CD8-positive, alpha-beta memory T cell (primary cell): ENCODE measurements at regions not wholly inside any gene's neighbourhood (a gene's known extent, or its start where the extent isn't known, plus 50 kb on each side); places are given as distances from the start of the nearest gene placed in this dataset.

ENCODE experiments used
- CTCF ChIA-PET: fragments of 350-600 bp; sonication (Branson Sonifier 250); formaldehyde crosslinking; loops from one replicate; lab custom pipeline; 2021; ENCODE audit warnings: antibody characterized with exemption; lab: Charles Lee
- POLR2A ChIA-PET: fragments of 350-600 bp; sonication (Branson Sonifier 250); formaldehyde crosslinking; loops from one replicate; lab custom pipeline; 2021; ENCODE audit warnings: antibody characterized with exemption; lab: Charles Lee
- DNase-seq, 5 donors: peaks; one replicate each; pipeline versions ENCODE4 v3.0.0 to v3.0.0-alpha.2; 2020 to 2022; ENCODE audit warnings: mixed read lengths in 1 of 5
- H3K27ac ChIP-seq: one replicate; pipeline ENCODE4 v1.7.0; 2013; ENCODE audit warnings: low read depth, mild to moderate bottlenecking, low read length, moderate library complexity
- H3K27me3 ChIP-seq: 2 replicates; pipeline ENCODE4 v1.7.0; 2013; ENCODE audit warnings: low read length, mild to moderate bottlenecking; ENCODE audit not compliant: insufficient read depth, poor library complexity, severe bottlenecking
- H3K36me3 ChIP-seq: 2 replicates; pipeline ENCODE4 v1.7.0; 2013; ENCODE audit warnings: mild to moderate bottlenecking, low read length, moderate library complexity; ENCODE audit not compliant: insufficient read depth
- H3K4me1 ChIP-seq: 2 replicates; pipeline ENCODE4 v1.7.0; 2013; ENCODE audit warnings: mild to moderate bottlenecking, low read length, moderate library complexity; ENCODE audit not compliant: insufficient read depth
- H3K4me3 ChIP-seq: 2 replicates; pipeline ENCODE4 v1.7.0; 2013; ENCODE audit warnings: mild to moderate bottlenecking, low read length
- H3K9me3 ChIP-seq: 2 replicates; pipeline ENCODE4 v1.7.0; 2013; ENCODE audit warnings: mild to moderate bottlenecking, low read length
- H3K27ac Mint-ChIP-seq, 8 donors: one replicate each; pipeline ENCODE4 v1.8.0; 2020 to 2021; ENCODE audit warnings: mixed read lengths in 8 of 8, mild to moderate bottlenecking in 6 of 8, inconsistent platforms in 3 of 8, moderate library complexity in 3 of 8
- H3K27me3 Mint-ChIP-seq, 2 donors: one replicate each; pipeline ENCODE4 v1.8.0; 2020 to 2021; ENCODE audit warnings: mixed read lengths in 2 of 2, mild to moderate bottlenecking in 1 of 2, moderate library complexity in 1 of 2
- H3K36me3 Mint-ChIP-seq, 3 donors: one replicate each; pipeline ENCODE4 v1.8.0; 2020 to 2021; ENCODE audit warnings: mixed read lengths in 3 of 3, inconsistent platforms in 1 of 3, mild to moderate bottlenecking in 1 of 3
- H3K4me1 Mint-ChIP-seq, 3 donors: one replicate each; pipeline ENCODE4 v1.8.0; 2020 to 2021; ENCODE audit warnings: mixed read lengths in 3 of 3, inconsistent platforms in 1 of 3, mild to moderate bottlenecking in 1 of 3
- H3K4me3 Mint-ChIP-seq, 7 donors: one replicate each; pipeline ENCODE4 v1.8.0; 2020 to 2021; ENCODE audit warnings: mixed read lengths in 7 of 7, mild to moderate bottlenecking in 6 of 7, moderate library complexity in 4 of 7, inconsistent platforms in 2 of 7
- H3K9me3 Mint-ChIP-seq, 5 donors: one replicate each; pipeline ENCODE4 v1.8.0; 2020 to 2022; ENCODE audit warnings: mixed read lengths in 5 of 5, mild to moderate bottlenecking in 3 of 5, moderate library complexity in 2 of 5, inconsistent platforms in 1 of 5

DNA sequence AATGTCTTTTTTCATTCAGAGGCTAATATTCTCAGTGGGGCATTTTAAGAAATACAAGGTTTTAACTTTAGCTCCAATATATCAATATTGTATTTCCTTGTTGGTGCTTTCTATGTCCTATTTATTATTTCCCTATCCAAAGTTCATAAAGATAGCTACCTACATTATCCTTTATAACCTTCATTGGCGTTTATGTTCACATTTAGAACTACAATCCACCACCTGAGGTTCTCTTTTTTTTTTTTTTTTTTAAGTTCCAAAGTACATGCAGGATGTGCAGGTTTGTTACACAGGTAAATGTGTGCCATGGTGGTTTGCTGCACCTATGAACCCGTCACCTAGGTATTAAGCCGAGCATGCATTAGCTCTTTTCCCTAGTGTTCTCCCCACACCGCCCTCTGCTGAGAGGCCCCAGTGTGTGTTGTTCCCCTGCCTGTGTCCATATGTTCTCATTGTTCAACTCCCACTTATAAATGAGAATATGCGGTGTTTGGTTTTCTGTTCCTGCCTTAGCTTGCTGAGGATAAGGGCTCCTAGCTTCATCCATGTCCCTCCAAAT, 694.6 kb downstream of the SUCLG1 start:
- ChIA-PET CTCF (no interaction called here), POLR2A (no interaction called here)
- no peaks in the 10 kb centered on the region for H3K36me3 Mint-ChIP-seq
- no peak overlapping the region for H3K4me3 Mint-ChIP-seq
- H3K9me3 Mint-ChIP-seq, result peaks cover 8 to 35% (median 23%) of the 10 kb centered on the region in 5 donors
- H3K4me1 Mint-ChIP-seq, result no peaks in the 10 kb centered on the region
- H3K4me1 ChIP-seq, result no peaks in the 10 kb centered on the region
- no peak overlapping the region for H3K27ac ChIP-seq
- no peak for DNase-seq
- no peaks in the 10 kb centered on the region for H3K9me3 ChIP-seq
- no peaks in the 10 kb centered on the region for H3K27me3 Mint-ChIP-seq
- no peaks in the 10 kb centered on the region for H3K27me3 ChIP-seq
- no peaks in the 10 kb centered on the region for H3K36me3 ChIP-seq
- no peak overlapping the region for H3K4me3 ChIP-seq
- no peak overlapping the region for H3K27ac Mint-ChIP-seq

- Mint-ChIP-seq H3K36me3 (no peaks in the 10 kb centered on the region), H3K27me3 (no peaks in the 10 kb centered on the region), H3K9me3 (peaks cover 13 to 27% (median 22%) of the 10 kb centered on the region in 5 donors), H3K4me1 (no peaks in the 10 kb centered on the region), H3K27ac (no peak overlapping the region), H3K4me3 (no peak overlapping the region)
- DNase-seq, result no peak
- Histone ChIP-seq H3K9me3 (no peaks in the 10 kb centered on the region), H3K4me3 (no peak overlapping the region), H3K27me3 (no peaks in the 10 kb centered on the region), H3K4me1 (no peaks in the 10 kb centered on the region), H3K27ac (no peak overlapping the region), H3K36me3 (no peaks in the 10 kb centered on the region)
- CTCF ChIA-PET, result no interaction called here
- POLR2A ChIA-PET, result no interaction called here
Measured at GRCh38 chr2:83757329-83757728, 701.8 kb downstream of the SUCLG1 start.

DNA sequence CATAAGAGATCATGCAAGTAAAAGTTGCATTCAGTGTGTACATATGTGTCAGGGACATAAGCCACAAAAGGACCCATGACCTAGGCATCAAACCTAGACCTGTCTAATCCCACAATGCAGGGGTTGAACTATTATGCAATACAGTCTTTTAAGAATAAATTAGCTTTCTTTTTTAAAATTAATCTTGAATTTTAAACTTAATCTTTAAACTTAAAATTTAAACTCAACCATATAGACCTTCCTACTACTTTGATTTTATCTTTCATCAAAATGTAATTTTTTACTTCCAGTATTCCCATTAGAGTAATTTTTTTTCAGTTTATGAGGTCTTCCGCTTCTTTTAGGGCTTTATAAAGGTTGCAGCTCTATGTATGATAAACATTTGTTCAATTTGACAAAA, 702.9 kb downstream of the SUCLG1 start:
- H3K4me1 ChIP-seq, result no peaks in the 10 kb centered on the region
- H3K27me3 Mint-ChIP-seq, result no peaks in the 10 kb centered on the region
- no peaks in the 10 kb centered on the region for H3K9me3 ChIP-seq
- POLR2A ChIA-PET, result no interaction called here
- no peaks in the 10 kb centered on the region for H3K27me3 ChIP-seq
- no peaks in the 10 kb centered on the region for H3K36me3 ChIP-seq
- H3K9me3 Mint-ChIP-seq, result peaks cover 11 to 27% (median 22%) of the 10 kb centered on the region in 5 donors
- no peaks in the 10 kb centered on the region for H3K36me3 Mint-ChIP-seq
- no peak overlapping the region for H3K27ac ChIP-seq
- DNase-seq, result no peak
- no peaks in the 10 kb centered on the region for H3K4me1 Mint-ChIP-seq
- no peak overlapping the region for H3K4me3 ChIP-seq
- CTCF ChIA-PET, result no interaction called here
- no peak overlapping the region for H3K4me3 Mint-ChIP-seq
- no peak overlapping the region for H3K27ac Mint-ChIP-seq

- Mint-ChIP-seq H3K36me3 (no peaks in the 10 kb centered on the region), H3K4me3 (no peak overlapping the region), H3K9me3 (peaks cover 0 to 11% (median 2%) of the 10 kb centered on the region in 5 donors), H3K27ac (no peak overlapping the region), H3K27me3 (no peaks in the 10 kb centered on the region), H3K4me1 (no peaks in the 10 kb centered on the region)
- no peaks in the 10 kb centered on the region for H3K27me3 ChIP-seq
- CTCF ChIA-PET, result no interaction called here
- DNase-seq, result no peak
- H3K9me3 ChIP-seq, result no peaks in the 10 kb centered on the region
- no peaks in the 10 kb centered on the region for H3K4me1 ChIP-seq
- no peak overlapping the region for H3K4me3 ChIP-seq
- H3K27ac ChIP-seq, result no peak overlapping the region
- no peaks in the 10 kb centered on the region for H3K36me3 ChIP-seq
- POLR2A ChIA-PET, result no interaction called here
Measured at GRCh38 chr2:83747141-83747540, 711.9 kb downstream of the SUCLG1 start.

DNA sequence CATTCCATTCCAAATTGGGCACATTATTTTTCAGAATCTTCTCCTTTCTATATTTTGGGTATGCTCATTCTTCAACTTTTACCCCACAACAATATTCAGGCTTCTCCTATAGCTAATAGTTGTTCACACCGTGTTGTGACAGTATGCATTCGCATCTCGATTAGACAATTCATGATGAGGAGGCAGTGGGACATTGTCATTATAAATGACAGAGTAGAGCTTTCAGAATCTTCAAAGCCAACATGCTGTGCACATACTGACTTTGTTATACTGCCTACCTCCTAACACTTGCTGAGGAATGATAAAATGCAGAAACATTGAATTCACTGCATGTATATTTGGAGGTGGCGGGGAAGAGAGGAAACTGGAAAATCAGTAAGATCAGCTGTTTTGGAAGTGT, 714.2 kb downstream of the SUCLG1 start:
- no peaks in the 10 kb centered on the region for H3K4me1 ChIP-seq
- H3K9me3 ChIP-seq, result no peaks in the 10 kb centered on the region
- no peak overlapping the region for H3K4me3 ChIP-seq
- no peak overlapping the region for H3K27ac Mint-ChIP-seq
- DNase-seq, result no peak
- H3K36me3 ChIP-seq, result no peaks in the 10 kb centered on the region
- H3K27me3 ChIP-seq, result no peaks in the 10 kb centered on the region
- H3K4me3 Mint-ChIP-seq, result no peak overlapping the region
- H3K9me3 Mint-ChIP-seq, result peaks cover 8 to 16% (median 14%) of the 10 kb centered on the region in 5 donors
- H3K4me1 Mint-ChIP-seq, result no peaks in the 10 kb centered on the region
- POLR2A ChIA-PET, result no interaction called here
- no peaks in the 10 kb centered on the region for H3K27me3 Mint-ChIP-seq
- peaks cover 0 to 1% (median 0%) of the 10 kb centered on the region in 3 donors for H3K36me3 Mint-ChIP-seq
- CTCF ChIA-PET, result no interaction called here
- H3K27ac ChIP-seq, result no peak overlapping the region

DNA sequence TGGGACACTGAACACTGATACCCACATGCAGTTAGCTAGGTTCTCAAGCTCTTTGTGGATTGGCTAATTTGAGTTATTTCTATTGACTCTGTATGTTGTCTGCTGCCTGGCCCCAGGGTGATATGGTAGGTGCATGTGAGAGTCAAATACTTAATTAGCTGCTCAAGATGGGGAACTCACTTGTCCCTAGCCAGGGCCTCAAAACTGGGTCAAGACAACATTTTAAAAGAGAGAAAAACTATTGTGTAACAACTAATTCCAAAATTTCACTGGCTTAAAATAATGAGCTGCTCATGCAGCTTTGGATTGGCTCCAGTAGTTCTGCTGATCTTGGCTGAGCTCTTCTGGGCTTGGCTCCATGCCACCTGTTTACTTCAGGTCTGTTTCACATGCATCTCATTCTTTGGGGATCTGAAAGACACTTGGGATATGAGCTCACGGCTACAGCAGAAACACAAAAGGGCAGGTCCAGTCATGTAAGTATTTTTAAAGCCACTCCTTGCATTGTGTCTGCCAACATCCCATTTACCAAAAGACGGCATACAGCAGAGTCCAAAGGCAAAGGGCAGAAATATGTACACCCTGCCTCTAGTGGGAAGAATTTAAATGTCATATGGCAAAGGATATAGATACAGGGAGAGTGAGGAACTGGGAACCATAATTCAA, 716.8 kb downstream of the SUCLG1 start:
- Histone ChIP-seq H3K4me1 (no peaks in the 10 kb centered on the region), H3K4me3 (no peak overlapping the region), H3K27me3 (no peaks in the 10 kb centered on the region), H3K9me3 (no peaks in the 10 kb centered on the region), H3K27ac (no peak overlapping the region), H3K36me3 (no peaks in the 10 kb centered on the region)
- Mint-ChIP-seq H3K36me3 (peaks cover 0 to 1% (median 0%) of the 10 kb centered on the region in 3 donors), H3K4me1 (no peaks in the 10 kb centered on the region), H3K4me3 (no peak overlapping the region), H3K27me3 (no peaks in the 10 kb centered on the region), H3K27ac (peak overlapping the region in 1 of 8 donors; percentile 44), H3K9me3 (peaks cover 8 to 16% (median 12%) of the 10 kb centered on the region in 5 donors)
- ChIA-PET CTCF (no interaction called here), POLR2A (no interaction called here)
- DNase-seq, result no peak

DNA sequence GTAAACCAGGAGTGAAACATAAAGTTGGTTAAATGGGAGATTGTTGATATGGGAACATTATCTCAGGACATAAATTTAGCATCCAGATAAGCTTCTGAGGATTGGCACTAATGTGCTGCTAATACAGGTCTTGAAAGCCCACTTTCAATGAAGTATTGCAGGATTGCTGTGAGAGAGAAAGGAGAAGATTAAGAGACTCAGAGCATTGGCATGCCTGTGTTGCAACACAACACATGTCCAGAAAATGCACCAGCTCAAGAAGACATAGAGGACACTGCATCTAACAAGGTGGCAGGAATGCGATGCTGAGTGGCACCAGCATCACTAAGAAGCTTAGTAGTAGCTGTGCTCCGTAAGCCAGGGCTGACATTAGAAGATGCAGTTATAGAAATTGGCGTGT, 728.9 kb downstream of the SUCLG1 start:
- Histone ChIP-seq H3K4me3 (no peak overlapping the region), H3K27me3 (no peaks in the 10 kb centered on the region), H3K36me3 (no peaks in the 10 kb centered on the region), H3K4me1 (no peaks in the 10 kb centered on the region), H3K27ac (no peak overlapping the region), H3K9me3 (no peaks in the 10 kb centered on the region)
- ChIA-PET CTCF (no interaction called here), POLR2A (no interaction called here)
- no peak overlapping the region for H3K27ac Mint-ChIP-seq
- H3K4me1 Mint-ChIP-seq, result no peaks in the 10 kb centered on the region
- H3K9me3 Mint-ChIP-seq, result peaks cover 0 to 15% (median 6%) of the 10 kb centered on the region in 5 donors
- H3K4me3 Mint-ChIP-seq, result no peak overlapping the region
- no peaks in the 10 kb centered on the region for H3K27me3 Mint-ChIP-seq
- H3K36me3 Mint-ChIP-seq, result no peaks in the 10 kb centered on the region
- no peak for DNase-seq

- CTCF ChIA-PET, result no interaction called here
Measured at GRCh38 chr2:83725735-83726134, 733.3 kb downstream of the SUCLG1 start.

More at GRCh38 chr2:83725735-83726134, 733.3 kb downstream of the SUCLG1 start:
- no peak for DNase-seq
- H3K36me3 ChIP-seq, result no peaks in the 10 kb centered on the region
- H3K9me3 ChIP-seq, result no peaks in the 10 kb centered on the region
- H3K4me3 ChIP-seq, result no peak overlapping the region
- no peaks in the 10 kb centered on the region for H3K27me3 ChIP-seq
- H3K9me3 Mint-ChIP-seq, result peaks cover 0 to 22% (median 8%) of the 10 kb centered on the region in 5 donors
- no peaks in the 10 kb centered on the region for H3K4me1 ChIP-seq
- no peak overlapping the region for H3K27ac Mint-ChIP-seq
- no peaks in the 10 kb centered on the region for H3K36me3 Mint-ChIP-seq
- H3K4me1 Mint-ChIP-seq, result no peaks in the 10 kb centered on the region
- H3K27me3 Mint-ChIP-seq, result peaks cover 0 to 1% of the 10 kb centered on the region in 2 donors
- H3K4me3 Mint-ChIP-seq, result no peak overlapping the region
- H3K27ac ChIP-seq, result no peak overlapping the region
- POLR2A ChIA-PET, result no interaction called here
